Activated CD4-positive, alpha-beta T cell treated with anti-CD3 and anti-CD28 coated beads, Interleukin-10, Interleukin-2, amounts not matched to agents 100 ng/mL and 50 ng/mL, durations not matched to agents 16 hours and 8 hours (primary cell): ENCODE measurements at regions not wholly inside any gene's neighbourhood (a gene's known extent, or its start where the extent isn't known, plus 50 kb on each side); places are given as distances from the start of the nearest gene placed in this dataset.

Experiments
- DNase-seq: peaks from one replicate; pipeline ENCODE4 v3.0.0-alpha.2; 2020

- DNase-seq = no peak
Measured at GRCh38 chr1:188237573-188238348, 1409.0 kb downstream of the PLA2G4A start.

GRCh38 chr1:188240772-188241406 is 1412.1 kb downstream of the PLA2G4A start:
- no peak for DNase-seq

- no peak for DNase-seq
Measured at GRCh38 chr1:188241629-188242028, 1412.9 kb downstream of the PLA2G4A start.

- no peak for DNase-seq
Measured at GRCh38 chr1:188243456-188243855, 1414.7 kb downstream of the PLA2G4A start.

- no peak for DNase-seq
Measured at GRCh38 chr1:188244681-188245080, 1415.9 kb downstream of the PLA2G4A start.

GRCh38 chr1:188247255-188247654 is 1418.5 kb downstream of the PLA2G4A start:
- DNase-seq = no peak

- no peak for DNase-seq
Measured at GRCh38 chr1:188249811-188250210, 1421.1 kb downstream of the PLA2G4A start.

GRCh38 chr1:188251036-188251435 is 1422.3 kb downstream of the PLA2G4A start:
- no peak for DNase-seq

- DNase-seq = no peak
Measured at GRCh38 chr1:188261849-188262248, 1433.1 kb downstream of the PLA2G4A start.

- DNase-seq = no peak
Measured at GRCh38 chr1:188269956-188270355, 1441.2 kb downstream of the PLA2G4A start.

GRCh38 chr1:188270497-188270896 is 1441.7 kb downstream of the PLA2G4A start:
- peak; percentile 0 for DNase-seq

- DNase-seq = no peak
Measured at GRCh38 chr1:188277771-188278170, 1449.0 kb downstream of the PLA2G4A start.

GRCh38 chr1:188281921-188282320 is 1453.2 kb downstream of the PLA2G4A start:
- no peak for DNase-seq

GRCh38 chr1:188295157-188295556 is 1466.4 kb downstream of the PLA2G4A start:
- DNase-seq = no peak

- DNase-seq = no peak
Measured at GRCh38 chr1:188302746-188303145, 1474.0 kb downstream of the PLA2G4A start.

- no peak for DNase-seq
Measured at GRCh38 chr1:188314557-188315137, 1485.9 kb downstream of the PLA2G4A start.

- no peak for DNase-seq
Measured at GRCh38 chr1:188317894-188318293, 1489.1 kb downstream of the PLA2G4A start.

GRCh38 chr1:188325211-188325610 is 1496.5 kb downstream of the PLA2G4A start:
- DNase-seq = no peak

GRCh38 chr1:188343914-188344313 is 1515.2 kb downstream of the PLA2G4A start:
- DNase-seq = no peak

GRCh38 chr1:188350104-188350503 is 1521.4 kb downstream of the PLA2G4A start:
- no peak for DNase-seq

- DNase-seq = no peak
Measured at GRCh38 chr1:188355082-188355481, 1526.3 kb downstream of the PLA2G4A start.

GRCh38 chr1:188355847-188356246 is 1527.1 kb downstream of the PLA2G4A start:
- no peak for DNase-seq

GRCh38 chr1:188359315-188359714 is 1530.6 kb downstream of the PLA2G4A start:
- DNase-seq = no peak

GRCh38 chr1:188363943-188364342 is 1535.2 kb downstream of the PLA2G4A start:
- DNase-seq = no peak
